ENCODE measurements at regions not wholly inside any gene's neighbourhood (a gene's known extent, or its start where the extent isn't known, plus 50 kb on each side); places are given as distances from the start of the nearest gene placed in this dataset.

GRCh38 chr11:120056301-120057027 is 81.4 kb downstream of the TRIM29 start:
- TF ChIP-seq, protein P1, sequence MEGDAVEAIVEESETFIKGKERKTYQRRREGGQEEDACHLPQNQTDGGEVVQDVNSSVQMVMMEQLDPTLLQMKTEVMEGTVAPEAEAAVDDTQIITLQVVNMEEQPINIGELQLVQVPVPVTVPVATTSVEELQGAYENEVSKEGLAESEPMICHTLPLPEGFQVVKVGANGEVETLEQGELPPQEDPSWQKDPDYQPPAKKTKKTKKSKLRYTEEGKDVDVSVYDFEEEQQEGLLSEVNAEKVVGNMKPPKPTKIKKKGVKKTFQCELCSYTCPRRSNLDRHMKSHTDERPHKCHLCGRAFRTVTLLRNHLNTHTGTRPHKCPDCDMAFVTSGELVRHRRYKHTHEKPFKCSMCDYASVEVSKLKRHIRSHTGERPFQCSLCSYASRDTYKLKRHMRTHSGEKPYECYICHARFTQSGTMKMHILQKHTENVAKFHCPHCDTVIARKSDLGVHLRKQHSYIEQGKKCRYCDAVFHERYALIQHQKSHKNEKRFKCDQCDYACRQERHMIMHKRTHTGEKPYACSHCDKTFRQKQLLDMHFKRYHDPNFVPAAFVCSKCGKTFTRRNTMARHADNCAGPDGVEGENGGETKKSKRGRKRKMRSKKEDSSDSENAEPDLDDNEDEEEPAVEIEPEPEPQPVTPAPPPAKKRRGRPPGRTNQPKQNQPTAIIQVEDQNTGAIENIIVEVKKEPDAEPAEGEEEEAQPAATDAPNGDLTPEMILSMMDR (IDR thresholded peaks at IDR 0.05), result no peak
- no peak for TF ChIP-seq POLR2A (IDR thresholded peaks at IDR 0.05)
